SK-N-SH (cell line): ENCODE measurements at regions not wholly inside any gene's neighbourhood (a gene's known extent, or its start where the extent isn't known, plus 50 kb on each side); places are given as distances from the start of the nearest gene placed in this dataset.

Source experiments
- CTCF ChIA-PET: fragments of 300-600, 350-600 bp; formaldehyde crosslinking; extraction: SDS; loops from one replicate; lab custom pipeline; 2021; lab: Yijun Ruan, JAX
- POLR2A ChIA-PET: fragments of 350-600 bp; sonication (Branson Sonifier 250); formaldehyde crosslinking; extraction: SDS; loops from one replicate; lab custom pipeline; 2020; ENCODE audit warnings: antibody characterized with exemption, inconsistent platforms; lab: Yijun Ruan, JAX
- DNase-seq: peaks from one replicate; pipeline ENCODE4 v3.0.0; 2012
- H2AFZ ChIP-seq: fragments of 200-600 bp; sonication (generic); 2 replicates; pipeline ENCODE4 v1.8.1; 2016; ENCODE audit warnings: antibody characterized with exemption, mild to moderate bottlenecking, low read depth
- H3F3A ChIP-seq: fragments of 200-600 bp; sonication (generic); replicated peaks from 2 replicates; pipeline ENCODE3; 2016; ENCODE audit warnings: antibody characterized with exemption, mild to moderate bottlenecking; ENCODE audit not compliant: insufficient read depth
- H3K27ac ChIP-seq, 2 experiments: fragments of 200-500 bp in 1 of 2; fragments of 200-600 bp in 1 of 2; sonication (Bioruptor generic) in 1 of 2; sonication (generic), shearing (Covaris generic) in 1 of 2; 2 replicates each; pipeline versions ENCODE4 v1.5.1 to v1.6.1; 2014 to 2016; ENCODE audit warnings: low read depth in 2 of 2, inconsistent platforms in 1 of 2, low read length in 1 of 2, mild to moderate bottlenecking in 1 of 2, mixed read lengths in 1 of 2
- H3K27me3 ChIP-seq: fragments of 200-600 bp; sonication (generic), shearing (Covaris generic); 2 replicates; pipeline ENCODE4 v1.6.1; 2016; ENCODE audit warnings: mixed run types; ENCODE audit not compliant: insufficient read depth
- H3K36me3 ChIP-seq, 2 experiments: fragments of 200-500 bp in 1 of 2; fragments of 200-600 bp in 1 of 2; sonication (Bioruptor generic) in 1 of 2; sonication (generic) in 1 of 2; replicated peaks in 1 of 2; 2 replicates each; pipeline versions ENCODE3 to v1.5.1; 2014 to 2016; ENCODE audit warnings: low read length in 1 of 2, mild to moderate bottlenecking in 1 of 2; ENCODE audit not compliant: insufficient read depth in 2 of 2, control insufficient read depth in 1 of 2
- H3K4me1 ChIP-seq, 2 experiments: fragments of 200-500 bp in 1 of 2; fragments of 200-600 bp in 1 of 2; sonication (Bioruptor generic) in 1 of 2; sonication (generic), shearing (Covaris generic) in 1 of 2; 2 replicates each; pipeline versions ENCODE4 v1.5.1 to v1.6.1; 2014 to 2016; ENCODE audit warnings: low read depth in 1 of 2, low read length in 1 of 2, mixed run types in 1 of 2; ENCODE audit not compliant: insufficient read depth in 2 of 2, control insufficient read depth in 1 of 2
- H3K4me2 ChIP-seq: fragments of 200-600 bp; sonication (generic), shearing (Covaris generic); 2 replicates; pipeline ENCODE4 v1.6.1; 2017; ENCODE audit warnings: mixed run types
- H3K4me3 ChIP-seq, 2 experiments: fragments of 200-500 bp in 1 of 2; fragments of 200-600 bp in 1 of 2; sonication (Bioruptor generic) in 1 of 2; sonication (generic), shearing (Covaris generic) in 1 of 2; 2 replicates each; pipeline versions ENCODE4 v1.5.1 to v1.8.1; 2014 to 2016; ENCODE audit warnings: low read depth in 2 of 2, inconsistent platforms in 1 of 2, low read length in 1 of 2, mild to moderate bottlenecking in 1 of 2, mixed read lengths in 1 of 2, moderate library complexity in 1 of 2
- H3K79me2 ChIP-seq: fragments of 200-600 bp; sonication (generic); 2 replicates; pipeline ENCODE4 v1.8.1; 2017; ENCODE audit warnings: mild to moderate bottlenecking; ENCODE audit not compliant: insufficient read depth
- H3K9ac ChIP-seq: fragments of 200-600 bp; sonication (generic); 2 replicates; pipeline ENCODE4 v1.6.1; 2017; ENCODE audit warnings: mixed run types
- H3K9me2 ChIP-seq: fragments of 200-600 bp; sonication (generic); 2 replicates; pipeline ENCODE4 v1.6.1; 2017; ENCODE audit warnings: mixed run types
- H3K9me3 ChIP-seq: fragments of 200-600 bp; sonication (generic); 2 replicates; pipeline ENCODE4 v1.6.1; 2017; ENCODE audit warnings: mixed run types, mild to moderate bottlenecking, moderate library complexity
- H4K20me1 ChIP-seq: fragments of 200-600 bp; sonication (generic); 2 replicates; pipeline ENCODE4 v1.6.1; 2017; ENCODE audit warnings: mild to moderate bottlenecking, mixed run types; ENCODE audit not compliant: insufficient read depth
- CHD2 ChIP-seq: fragments of 150-350 bp; IDR thresholded peaks from 2 replicates; pipeline ENCODE4 v1.6.1; 2018; ENCODE audit warnings: low read length; ENCODE audit not compliant: partially characterized antibody
- EZH2phosphoT487 ChIP-seq: fragments of 200-600 bp; sonication (generic); IDR thresholded peaks from 2 replicates; pipeline ENCODE4 v1.6.1; 2017; ENCODE audit warnings: low read depth, mixed run types, mild to moderate bottlenecking, antibody characterized with exemption, moderate library complexity, borderline replicate concordance
- FOSL2 ChIP-seq: IDR thresholded peaks from 2 replicates; pipeline ENCODE4 v1.4.0; 2012; ENCODE audit warnings: low read depth, mild to moderate bottlenecking, moderate library complexity, borderline replicate concordance
- IRF3 ChIP-seq: fragments of 150-350 bp; IDR thresholded peaks from 2 replicates; pipeline ENCODE4 v1.6.1; 2016; ENCODE audit warnings: mild to moderate bottlenecking, low read depth, low read length
- JUND ChIP-seq: IDR thresholded peaks from 2 replicates; pipeline ENCODE4 v1.4.0; 2012
- MXI1 ChIP-seq: IDR thresholded peaks from 2 replicates; pipeline ENCODE4 v1.6.1; 2012; ENCODE audit warnings: mild to moderate bottlenecking, low read depth, low read length, improper control_type of control experiment
- NRF1 ChIP-seq: IDR thresholded peaks from 2 replicates; pipeline ENCODE4 v1.6.1; 2012; ENCODE audit warnings: low read depth, mild to moderate bottlenecking, low read length
- PBX3 ChIP-seq: IDR thresholded peaks from 2 replicates; pipeline ENCODE4; 2012
- RCOR1 ChIP-seq: fragments of 150-350 bp; IDR thresholded peaks from 2 replicates; pipeline ENCODE4 v1.6.1; 2017; ENCODE audit warnings: antibody characterized with exemption, low read length
- SMC3 ChIP-seq: IDR thresholded peaks from 2 replicates; pipeline ENCODE4 v1.6.1; 2012; ENCODE audit warnings: low read depth, low read length, improper control_type of control experiment
- TAF1 ChIP-seq: IDR thresholded peaks from 2 replicates; pipeline ENCODE4 v1.6.1; 2012; ENCODE audit warnings: low read depth, mild to moderate bottlenecking, low read length, moderate library complexity, borderline replicate concordance
- TEAD4 ChIP-seq: IDR thresholded peaks from 2 replicates; pipeline ENCODE4 v1.4.0; 2012; ENCODE audit warnings: mild to moderate bottlenecking, borderline replicate concordance; ENCODE audit not compliant: insufficient read depth
- YY1 ChIP-seq: IDR thresholded peaks from 2 replicates; pipeline ENCODE4 v1.4.0; 2012; ENCODE audit warnings: low read depth, mild to moderate bottlenecking
- WGBS: methylation state at CpG from one replicate; pipeline ENCODE4 v1.1.6; 2017; ENCODE audit warnings: low lambda C conversion rate; 5-methylcytosine and 5-hydroxymethylcytosine counted together
- TF ChIP-seq, protein P1 (sequence below): fragments of 150-350 bp; IDR thresholded peaks from 2 replicates; pipeline ENCODE4 v1.6.1; 2017; ENCODE audit warnings: antibody characterized with exemption, low read length, low read depth, borderline replicate concordance
- TF ChIP-seq, protein P2 (sequence below): IDR thresholded peaks from 2 replicates; pipeline ENCODE4 v1.4.0; 2012; ENCODE audit warnings: low read depth
- TF ChIP-seq, protein P3 (sequence below): fragments of 200-600 bp; sonication (generic); IDR thresholded peaks from 2 replicates; pipeline ENCODE4 v1.6.1; 2017; ENCODE audit warnings: antibody characterized with exemption, mild to moderate bottlenecking, moderate library complexity

DNA sequence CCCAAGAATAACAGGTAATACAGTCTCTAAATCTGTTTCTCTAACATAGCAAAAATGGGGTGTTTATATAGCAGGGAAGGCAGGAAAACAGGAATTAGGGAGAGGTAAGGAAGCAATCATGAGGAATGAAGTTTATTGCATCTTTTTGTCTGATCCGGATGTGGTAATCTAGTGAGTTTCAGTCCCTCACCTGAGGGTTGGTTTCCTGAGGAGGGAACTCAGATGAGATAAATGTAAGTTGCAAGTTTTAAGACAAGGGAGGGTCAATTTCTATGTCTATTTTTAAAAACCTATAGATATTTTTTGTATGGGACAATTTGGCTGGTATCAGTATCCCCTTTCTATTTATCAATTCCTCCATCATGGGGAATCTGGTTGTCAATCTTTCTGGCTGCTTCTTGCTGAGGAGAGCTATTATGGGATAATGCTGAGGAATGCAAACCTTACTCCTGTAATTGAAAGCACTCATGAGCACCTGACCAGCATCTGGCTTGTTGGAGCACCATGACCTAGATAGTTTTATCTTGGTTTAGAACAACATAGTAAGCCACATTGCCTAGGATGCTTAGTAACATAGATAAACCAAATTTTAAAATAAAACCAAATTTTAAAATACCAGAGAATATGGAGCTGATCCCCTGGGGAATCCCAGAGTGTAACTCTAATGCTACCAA, 130.1 kb downstream of the ADAM29 start:
- DNase-seq, result no peak
- no peaks in the 10 kb centered on the region for H3K36me3 ChIP-seq
- H3K79me2 ChIP-seq, result no peaks in the 10 kb centered on the region
- no peak overlapping the region for H3K4me2 ChIP-seq
- H3K9me3 ChIP-seq, result no peaks in the 10 kb centered on the region
- no peak overlapping the region for H3K4me3 ChIP-seq
- no peaks in the 10 kb centered on the region for H4K20me1 ChIP-seq
- 17% methylated on average over 1 of the region's 1 CpG for WGBS
- no peak overlapping the region for H2AFZ ChIP-seq
- CTCF ChIA-PET, result no interaction called here
- H3K27me3 ChIP-seq, result no peaks in the 10 kb centered on the region
- no peak overlapping the region for H3K9ac ChIP-seq
- H3K27ac ChIP-seq, result no peak overlapping the region
- no peak for TF ChIP-seq PBX3
- no peak for TF ChIP-seq CHD2
- POLR2A ChIA-PET, result no interaction called here
- H3K9me2 ChIP-seq, result no peaks in the 10 kb centered on the region
- H3F3A ChIP-seq, result no peaks in the 10 kb centered on the region
- no peaks in the 10 kb centered on the region for H3K4me1 ChIP-seq

DNA sequence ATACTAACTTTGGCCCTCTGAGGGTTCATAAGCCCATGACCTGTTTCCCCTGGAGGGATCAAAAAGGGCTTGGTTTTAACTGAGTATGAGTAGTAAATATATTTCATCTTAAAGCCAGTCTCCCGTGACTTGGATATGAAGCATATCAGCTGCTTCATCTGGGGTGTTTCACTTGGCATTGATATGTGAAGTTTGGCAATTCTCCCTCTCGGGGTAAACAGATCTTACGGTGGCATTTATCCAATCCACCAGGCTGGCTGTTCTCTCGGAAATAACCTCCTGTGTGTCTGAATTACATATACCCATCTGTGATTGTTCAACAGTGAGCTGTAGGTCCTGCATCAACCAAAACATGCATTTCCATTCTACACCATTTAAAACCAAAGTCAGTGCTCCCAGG, 130.7 kb downstream of the ADAM29 start:
- CTCF ChIA-PET, result no interaction called here

More for the DNA sequence above, 130.7 kb downstream of the ADAM29 start:
- Histone ChIP-seq H2AFZ (no peak overlapping the region), H3K27ac (no peak overlapping the region), H3K4me1 (no peaks in the 10 kb centered on the region), H3K79me2 (no peaks in the 10 kb centered on the region), H3K4me2 (no peak overlapping the region), H4K20me1 (no peaks in the 10 kb centered on the region), H3K9me3 (0 out of 2 replicates have a peak, but pooled peaks cover 2% of the 10 kb centered on the region), H3K9ac (no peak overlapping the region), H3F3A (no peaks in the 10 kb centered on the region), H3K36me3 (no peaks in the 10 kb centered on the region), H3K27me3 (no peaks in the 10 kb centered on the region), H3K9me2 (no peaks in the 10 kb centered on the region)
- POLR2A ChIA-PET, result no interaction called here
- no peak for DNase-seq
- WGBS, result 3% methylated on average over 4 of the region's 4 CpGs
- TF ChIP-seq, protein P1, sequence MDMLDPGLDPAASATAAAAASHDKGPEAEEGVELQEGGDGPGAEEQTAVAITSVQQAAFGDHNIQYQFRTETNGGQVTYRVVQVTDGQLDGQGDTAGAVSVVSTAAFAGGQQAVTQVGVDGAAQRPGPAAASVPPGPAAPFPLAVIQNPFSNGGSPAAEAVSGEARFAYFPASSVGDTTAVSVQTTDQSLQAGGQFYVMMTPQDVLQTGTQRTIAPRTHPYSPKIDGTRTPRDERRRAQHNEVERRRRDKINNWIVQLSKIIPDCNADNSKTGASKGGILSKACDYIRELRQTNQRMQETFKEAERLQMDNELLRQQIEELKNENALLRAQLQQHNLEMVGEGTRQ, result no peak
- TF ChIP-seq YY1, result no peak
- no peak for TF ChIP-seq IRF3
- no peak for TF ChIP-seq PBX3
- TF ChIP-seq MXI1, result no peak
- TF ChIP-seq CHD2, result no peak
- TF ChIP-seq EZH2phosphoT487, result no peak
- TF ChIP-seq, protein P2, sequence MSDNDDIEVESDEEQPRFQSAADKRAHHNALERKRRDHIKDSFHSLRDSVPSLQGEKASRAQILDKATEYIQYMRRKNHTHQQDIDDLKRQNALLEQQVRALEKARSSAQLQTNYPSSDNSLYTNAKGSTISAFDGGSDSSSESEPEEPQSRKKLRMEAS, result no peak
- no peak for TF ChIP-seq FOSL2
- TF ChIP-seq RCOR1, result no peak
- TF ChIP-seq SMC3, result no peak
- no peak for TF ChIP-seq JUND
- no peak for TF ChIP-seq TAF1
- TF ChIP-seq TEAD4, result no peak
- TF ChIP-seq, protein P3, sequence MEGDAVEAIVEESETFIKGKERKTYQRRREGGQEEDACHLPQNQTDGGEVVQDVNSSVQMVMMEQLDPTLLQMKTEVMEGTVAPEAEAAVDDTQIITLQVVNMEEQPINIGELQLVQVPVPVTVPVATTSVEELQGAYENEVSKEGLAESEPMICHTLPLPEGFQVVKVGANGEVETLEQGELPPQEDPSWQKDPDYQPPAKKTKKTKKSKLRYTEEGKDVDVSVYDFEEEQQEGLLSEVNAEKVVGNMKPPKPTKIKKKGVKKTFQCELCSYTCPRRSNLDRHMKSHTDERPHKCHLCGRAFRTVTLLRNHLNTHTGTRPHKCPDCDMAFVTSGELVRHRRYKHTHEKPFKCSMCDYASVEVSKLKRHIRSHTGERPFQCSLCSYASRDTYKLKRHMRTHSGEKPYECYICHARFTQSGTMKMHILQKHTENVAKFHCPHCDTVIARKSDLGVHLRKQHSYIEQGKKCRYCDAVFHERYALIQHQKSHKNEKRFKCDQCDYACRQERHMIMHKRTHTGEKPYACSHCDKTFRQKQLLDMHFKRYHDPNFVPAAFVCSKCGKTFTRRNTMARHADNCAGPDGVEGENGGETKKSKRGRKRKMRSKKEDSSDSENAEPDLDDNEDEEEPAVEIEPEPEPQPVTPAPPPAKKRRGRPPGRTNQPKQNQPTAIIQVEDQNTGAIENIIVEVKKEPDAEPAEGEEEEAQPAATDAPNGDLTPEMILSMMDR, result no peak
- no peak for TF ChIP-seq NRF1
- TF ChIP-seq, all 33 proteins: peak for 0
- no peak overlapping the region for H3K4me3 ChIP-seq
